Left lobe of liver (tissue), 2 donors: ENCODE measurements at regions not wholly inside any gene's neighbourhood (a gene's known extent, or its start where the extent isn't known, plus 50 kb on each side); places are given as distances from the start of the nearest gene placed in this dataset.
"Not testable (repeated sequence)": the region's sequence is repeated elsewhere in the genome, so short reads cannot be mapped to it uniquely, and the experiment has no call there.

Source experiments
- ATAC-seq: fragments of 200-7000 bp; cut with Tn5 transposase; one replicate; pipeline ENCODE4 v1.9.1; 2020; ENCODE audit warnings: mild to moderate bottlenecking, moderate library complexity
- DNase-seq: peaks from one replicate; pipeline ENCODE4 v3.0.0-alpha.2; 2020; ENCODE audit warnings: low spot score
- donor health status: DM: no; HTN: no; CAD: no; lungs with moderate emphysema.
- donor health status: DM: no; HTN: yes; CAD: no.

DNA sequence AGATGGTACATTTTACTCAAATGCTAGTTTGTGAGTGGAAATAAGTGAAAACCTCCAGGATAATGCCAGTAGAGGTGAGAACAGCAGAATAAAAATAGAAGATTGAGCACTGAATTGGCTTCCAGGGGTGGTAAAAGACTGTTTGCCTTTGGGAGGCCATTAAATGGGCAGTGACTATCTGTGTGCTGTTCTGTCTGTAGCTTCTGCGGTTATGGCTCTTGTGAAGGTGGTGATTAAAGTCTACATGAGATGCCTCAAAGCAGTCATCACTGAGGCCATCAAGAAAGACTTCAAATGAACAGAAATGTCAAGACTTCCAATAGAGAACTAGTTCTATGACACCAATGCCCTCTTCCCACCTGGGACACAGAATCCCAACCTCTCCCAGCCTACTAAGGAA, 108.8 kb downstream of the EFHB start:
- no peak for DNase-seq
- ATAC-seq, result no peak

DNA sequence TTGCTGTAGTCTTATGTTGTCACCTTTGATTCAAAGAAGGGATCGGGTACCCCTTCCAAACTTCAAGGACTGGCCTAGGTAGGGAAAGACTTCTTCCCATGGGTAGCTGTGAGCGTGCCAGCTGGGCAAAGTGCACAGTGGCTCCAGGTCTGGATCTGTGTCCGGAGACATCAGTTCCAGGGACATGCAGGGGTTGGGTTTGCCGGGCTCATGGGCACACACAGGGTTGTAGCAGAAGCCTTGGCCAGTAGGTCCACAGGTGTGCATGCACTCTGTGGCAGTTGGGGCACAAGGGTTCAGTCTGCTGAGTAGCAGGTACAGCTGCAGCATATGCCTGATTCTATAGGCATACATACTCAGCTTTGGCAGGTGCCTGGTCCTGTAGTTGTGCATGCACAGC, 111.2 kb downstream of the EFHB start:
- ATAC-seq (no peak), DNase-seq (no peak)

DNA sequence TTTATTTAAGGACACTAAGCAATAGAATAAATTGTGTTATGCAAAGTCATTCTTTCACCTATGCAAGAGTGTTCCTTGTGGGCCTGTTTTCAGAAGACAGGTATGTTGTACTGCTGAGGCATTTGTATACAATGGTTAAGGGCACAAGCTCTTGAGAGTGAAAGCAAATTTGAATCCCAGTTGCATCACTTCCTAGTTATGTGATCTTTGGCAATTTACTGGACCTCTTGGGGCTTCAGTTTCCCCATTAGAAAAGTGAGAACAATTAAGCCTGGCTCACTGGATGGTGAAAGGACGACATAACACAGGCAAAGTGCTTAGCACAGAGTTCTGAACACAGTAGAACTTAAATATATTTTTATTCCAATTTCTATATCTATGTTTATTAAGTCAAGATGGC, 117.4 kb downstream of the EFHB start:
- ATAC-seq (no peak), DNase-seq (no peak)

DNA sequence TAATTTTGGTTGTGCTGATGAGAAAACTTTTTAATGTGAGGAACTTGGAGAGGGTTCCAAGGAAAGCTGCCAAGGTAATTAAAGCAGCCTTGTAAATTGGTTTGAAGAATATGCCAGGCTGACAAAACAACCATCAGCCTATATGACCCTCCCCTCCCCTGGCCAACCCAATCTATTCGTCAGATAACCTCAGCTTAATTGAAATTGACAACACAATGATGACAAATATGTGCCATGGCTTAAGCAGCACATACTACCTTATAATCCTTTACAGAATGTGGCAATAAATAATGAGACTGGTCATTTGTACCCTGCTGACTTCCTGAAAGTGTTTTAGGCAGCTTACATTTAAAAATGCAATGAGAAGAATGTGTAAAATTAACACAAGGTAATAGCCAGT, 118.2 kb downstream of the EFHB start:
- no peak for DNase-seq
- ATAC-seq, result no peak

DNA sequence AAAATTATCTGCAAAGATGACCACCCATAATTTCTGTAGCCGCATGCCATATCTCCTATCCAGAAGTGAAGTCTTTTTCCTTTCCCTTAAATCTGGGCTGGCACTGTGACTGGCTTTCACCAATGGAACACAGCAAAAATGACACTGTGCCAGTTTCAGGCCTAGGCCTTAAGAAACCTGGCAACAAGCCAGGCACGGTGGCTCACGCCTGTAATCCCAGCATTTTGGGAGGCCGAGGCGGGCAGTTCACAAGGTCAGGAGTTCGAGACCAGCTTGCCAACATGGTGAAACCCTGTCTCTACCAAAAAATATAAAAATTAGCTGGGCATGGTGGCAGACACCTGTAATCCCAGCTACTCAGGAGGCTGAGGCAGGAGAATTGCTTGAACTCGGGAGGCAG, 120.3 kb downstream of the EFHB start:
- ATAC-seq, DNase-seq: not testable (repeated sequence)

DNA sequence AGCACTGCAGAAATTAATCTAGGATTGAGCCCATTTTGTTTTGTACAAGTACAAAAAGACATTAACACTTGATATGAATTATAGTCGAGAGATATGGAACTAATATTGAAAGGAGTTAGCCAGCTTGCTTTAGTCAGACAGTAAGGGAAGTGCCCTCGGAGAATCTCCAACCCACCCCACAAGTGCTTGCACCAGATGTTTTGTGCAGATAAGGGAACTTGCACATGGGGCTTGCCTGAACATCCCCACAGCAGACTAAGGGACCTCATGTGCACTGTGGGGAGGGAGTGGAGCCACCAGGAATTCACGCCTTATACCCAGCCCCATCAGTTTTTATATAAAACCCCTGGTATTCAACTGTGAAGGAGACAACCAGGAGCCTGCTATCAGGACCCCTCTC, 122.3 kb downstream of the EFHB start:
- DNase-seq (no peak), ATAC-seq (no peak)

DNA sequence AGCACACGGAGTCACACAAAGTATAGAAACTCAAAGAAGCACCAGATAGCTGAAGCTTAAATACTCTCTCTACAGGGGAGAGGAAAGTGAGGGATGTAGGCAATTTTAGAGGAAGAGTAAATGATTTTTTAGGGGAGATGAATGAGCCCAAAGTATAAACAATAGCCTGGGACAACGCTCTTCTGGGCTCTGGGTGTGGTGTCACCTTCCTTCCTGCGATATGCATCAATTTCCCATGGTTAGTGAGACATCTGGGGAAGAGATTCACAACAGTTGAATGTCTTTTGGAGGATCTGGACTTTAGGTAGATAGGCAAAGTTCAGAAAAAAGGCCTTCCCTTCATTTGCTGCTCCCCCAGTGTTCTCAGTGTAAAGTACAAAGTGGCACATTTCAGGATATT, 125.2 kb downstream of the EFHB start:
- no peak for ATAC-seq
- DNase-seq, result no peak

DNA sequence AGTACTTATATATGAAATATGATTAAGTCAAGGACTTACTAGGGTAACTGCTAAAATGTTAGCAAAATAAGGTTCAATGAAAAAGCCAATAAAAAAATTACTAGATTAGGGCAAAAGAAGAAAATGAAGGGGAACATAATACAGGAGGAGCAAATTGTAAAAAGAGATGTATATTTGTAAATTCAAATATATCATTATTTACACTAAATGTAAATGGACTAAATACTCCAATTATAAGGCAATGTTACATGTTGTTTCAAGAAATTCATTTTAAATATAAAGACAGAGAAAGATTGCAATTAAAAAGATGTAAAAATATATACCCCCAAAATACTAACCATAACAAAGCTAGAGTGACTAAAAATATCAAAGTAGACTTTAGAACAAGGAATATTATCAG, 134.1 kb downstream of the EFHB start:
- ATAC-seq (no peak), DNase-seq (no peak)

DNA sequence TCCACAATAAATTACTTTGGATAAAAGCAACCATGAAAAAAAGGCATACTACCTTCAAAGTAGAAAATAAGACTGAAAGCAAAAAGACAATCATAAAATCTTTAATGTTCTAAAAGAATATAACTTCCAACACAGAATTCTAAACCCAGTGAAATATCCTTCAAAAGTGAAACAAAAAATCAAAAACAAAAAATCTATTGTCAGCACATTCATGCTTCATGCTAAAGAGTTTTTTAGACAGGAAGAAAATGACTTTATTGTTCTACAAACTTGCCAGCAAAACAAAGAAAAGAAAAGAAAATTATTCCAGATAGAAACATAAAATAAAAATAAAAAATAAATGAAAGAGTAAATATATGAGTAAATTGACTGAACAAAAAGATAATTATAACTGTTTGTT, 134.9 kb downstream of the EFHB start:
- no peak for ATAC-seq

DNA sequence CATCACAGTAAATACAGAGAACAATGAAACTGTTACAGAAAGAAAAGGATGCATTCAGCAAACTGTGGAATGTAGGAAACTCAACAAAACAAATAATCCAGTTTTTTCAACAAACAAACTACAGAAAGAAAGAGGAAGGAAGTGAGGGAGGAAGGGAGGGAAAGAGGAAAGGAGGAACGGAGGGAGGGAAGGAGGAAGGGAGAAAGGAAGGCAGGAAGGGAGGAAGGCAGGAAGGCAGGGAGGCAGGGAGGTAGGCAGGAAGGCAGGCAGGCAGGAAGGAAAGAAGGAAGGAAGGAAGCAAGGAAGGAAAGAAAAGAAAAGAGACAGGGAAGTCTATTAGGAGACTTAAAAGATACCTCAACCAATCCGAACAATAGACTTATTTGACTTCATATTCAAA, 135.7 kb downstream of the EFHB start:
- no peak for DNase-seq
- no peak for ATAC-seq

More for the DNA sequence above, 134.9 kb downstream of the EFHB start:
- no peak for DNase-seq

DNA sequence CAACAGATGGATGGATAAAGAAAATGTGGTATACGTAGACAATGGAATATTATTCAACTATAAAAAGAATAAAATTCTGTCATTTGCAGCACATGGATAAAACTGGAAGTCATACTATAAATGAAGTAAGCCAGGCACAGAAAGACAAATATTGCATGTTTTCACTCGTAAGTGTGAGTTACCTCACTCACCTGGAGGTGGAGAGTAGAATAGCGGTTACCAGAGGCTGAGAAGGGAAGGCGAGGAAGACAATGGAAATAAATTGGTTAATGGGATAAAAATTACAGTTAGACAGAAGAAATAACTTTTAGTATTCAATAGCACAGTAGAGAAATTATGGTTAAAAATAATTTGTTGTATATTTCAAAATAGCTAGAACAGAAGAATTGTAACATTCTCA, 141.6 kb downstream of the EFHB start:
- no peak for DNase-seq
- ATAC-seq, result no peak

DNA sequence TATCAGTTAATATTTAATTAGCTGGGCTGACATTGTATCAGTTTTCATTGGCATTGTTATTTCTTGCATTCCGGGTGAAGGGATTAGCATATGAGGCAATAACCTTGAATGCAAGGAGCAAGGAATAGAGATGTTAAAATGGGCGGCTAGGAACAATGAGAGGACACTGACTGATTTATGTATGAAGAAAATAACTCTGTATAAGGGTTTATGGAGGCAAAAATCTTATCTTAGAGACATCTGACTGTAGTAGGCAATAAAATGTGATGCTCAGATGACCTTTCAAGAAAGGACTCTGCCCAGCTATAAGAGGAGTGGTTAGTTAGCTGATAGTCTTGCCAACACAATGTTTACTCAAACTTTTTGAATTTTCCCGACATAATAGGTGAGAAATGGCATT, 158.3 kb downstream of the EFHB start:
- DNase-seq, result no peak
- no peak for ATAC-seq

DNA sequence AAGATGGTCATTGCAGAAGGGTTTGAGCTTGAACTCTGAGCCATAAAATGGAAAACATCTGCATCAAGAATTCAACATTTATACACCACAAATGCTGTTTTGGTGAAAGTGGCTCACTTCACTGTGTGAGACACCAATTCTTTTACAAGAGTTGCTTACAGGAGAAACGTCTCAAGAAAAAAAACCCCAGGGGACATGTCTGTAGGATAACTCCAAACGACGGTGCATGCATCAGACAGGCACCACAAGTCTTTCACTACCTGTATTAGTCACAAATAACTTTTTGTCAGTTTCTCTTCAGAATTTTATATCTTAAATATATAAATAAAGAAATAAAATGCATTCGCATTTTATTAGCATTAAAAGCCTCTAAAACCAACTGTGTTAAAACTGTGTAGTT, 164.3 kb downstream of the EFHB start:
- no peak for ATAC-seq

DNA sequence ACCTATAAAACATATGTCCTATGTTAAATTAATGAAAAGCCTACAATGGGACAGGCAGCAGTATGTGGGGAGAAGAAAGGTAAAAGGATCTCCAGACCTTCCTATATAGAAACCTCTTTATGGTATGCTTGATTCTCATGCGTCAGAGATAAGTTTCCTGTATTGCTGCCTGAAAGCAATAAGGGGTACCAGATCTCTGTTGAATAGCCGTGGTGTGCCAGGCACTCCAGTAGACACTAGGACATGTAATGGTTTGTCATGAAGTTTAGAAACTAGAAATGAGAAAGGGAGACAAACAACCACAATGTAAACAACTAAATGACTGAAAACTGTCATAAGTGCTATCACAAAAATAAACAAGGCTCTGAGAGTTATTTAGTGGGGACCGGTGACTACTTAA, 168.1 kb downstream of the EFHB start:
- no peak for ATAC-seq
- no peak for DNase-seq

More for the DNA sequence above, 164.3 kb downstream of the EFHB start:
- DNase-seq, result no peak

DNA sequence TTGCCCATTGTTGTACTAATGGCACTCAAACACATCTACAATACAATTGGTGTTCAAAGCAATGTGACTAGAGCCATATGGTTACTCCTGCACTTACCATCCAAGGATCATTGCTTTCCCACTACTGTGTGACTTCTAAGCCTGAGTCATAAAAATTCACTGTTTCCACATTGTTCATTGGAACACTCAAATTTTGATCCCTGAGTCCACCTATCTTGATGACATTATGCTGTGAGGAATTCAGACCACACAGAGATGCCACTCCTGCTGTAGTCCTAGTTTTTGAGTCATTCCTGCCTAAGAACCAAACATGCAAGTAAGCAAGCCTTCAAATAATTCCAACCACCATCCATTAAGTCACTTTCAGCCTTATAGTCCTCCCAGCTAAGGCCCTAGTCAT, 176.2 kb downstream of the EFHB start:
- ATAC-seq (no peak), DNase-seq (no peak)

DNA sequence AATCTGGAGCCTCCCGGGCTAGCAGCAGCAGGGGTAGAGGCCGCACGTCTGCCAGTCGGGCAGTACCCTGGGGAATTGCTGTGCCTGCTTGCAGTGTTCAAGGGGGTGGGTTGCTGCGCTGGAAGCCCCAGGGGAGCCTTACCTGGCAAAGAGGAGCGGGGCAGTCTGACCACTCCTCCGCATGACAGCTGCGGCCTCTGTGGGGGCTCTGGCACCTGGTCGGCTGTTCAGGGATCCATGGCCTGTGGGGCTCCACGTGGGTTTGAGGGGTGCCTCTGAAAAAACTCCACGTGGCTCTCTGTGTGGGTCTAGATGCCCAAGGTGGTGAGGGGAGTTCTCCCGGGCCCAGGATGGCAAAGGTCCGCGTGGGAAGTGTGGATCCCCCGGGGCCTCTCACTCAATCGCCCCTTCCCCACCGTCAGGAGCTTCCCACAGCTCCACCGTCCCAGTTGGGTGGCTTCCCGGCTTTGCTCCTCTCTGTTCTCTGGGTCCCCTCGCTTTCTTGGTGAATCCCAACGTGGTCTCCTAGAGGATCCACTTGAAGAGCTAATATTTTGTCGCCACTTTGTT, 184.5 kb downstream of the EFHB start:
- no peak for DNase-seq
- ATAC-seq, result no peak

DNA sequence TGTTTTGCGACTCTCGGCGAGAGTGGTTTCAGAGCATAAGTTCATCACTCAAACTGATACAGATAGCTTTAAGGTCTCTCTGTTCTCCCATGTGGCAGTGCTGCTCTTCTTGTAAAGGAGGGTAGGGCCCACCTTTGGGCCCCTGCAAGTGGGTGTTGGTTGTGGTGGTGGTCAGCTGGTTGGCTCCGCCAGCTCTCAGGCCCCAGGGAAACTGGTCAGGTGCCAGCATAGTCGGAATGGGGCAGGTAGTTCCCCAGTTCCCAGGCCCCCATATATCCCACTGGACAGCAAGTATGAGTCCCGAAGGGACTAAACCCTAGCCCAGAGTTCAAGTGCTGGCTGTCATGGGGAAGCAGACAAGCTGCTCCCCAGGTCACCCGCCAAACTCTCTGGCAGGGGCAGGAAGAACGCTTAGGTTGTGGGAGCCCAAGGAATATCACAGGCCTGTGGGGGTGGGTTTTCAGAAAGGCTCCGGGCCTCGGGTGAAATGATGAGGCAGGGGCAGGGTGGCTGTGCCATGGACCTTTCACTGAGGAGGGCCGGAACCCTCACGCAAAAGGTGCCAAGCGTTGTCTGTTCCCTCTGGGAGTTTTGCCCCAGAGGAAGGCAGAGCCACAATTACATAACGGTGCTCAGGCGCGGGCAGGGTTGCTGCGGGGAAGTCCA, 185.1 kb downstream of the EFHB start:
- no peak for DNase-seq
- no peak for ATAC-seq

DNA sequence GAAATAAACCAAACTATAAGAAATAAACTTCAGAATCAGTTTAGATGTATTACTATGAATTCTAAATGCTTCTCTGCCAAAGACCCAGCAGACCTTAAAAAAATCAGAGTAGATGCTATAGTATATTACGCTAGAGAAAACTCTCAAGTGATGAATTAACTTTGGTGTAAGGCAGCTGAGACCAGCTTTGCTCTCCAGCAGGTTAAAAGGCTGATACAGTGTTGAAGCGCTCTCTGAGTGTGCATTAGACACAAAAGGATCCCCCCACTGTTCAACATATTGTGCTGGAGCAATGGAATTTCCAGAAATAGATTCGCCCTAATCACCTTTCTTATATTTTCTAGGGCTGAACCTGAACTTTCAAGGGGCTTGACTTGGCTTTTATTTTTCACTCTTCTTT, 190.0 kb downstream of the EFHB start:
- DNase-seq (no peak), ATAC-seq (no peak)

DNA sequence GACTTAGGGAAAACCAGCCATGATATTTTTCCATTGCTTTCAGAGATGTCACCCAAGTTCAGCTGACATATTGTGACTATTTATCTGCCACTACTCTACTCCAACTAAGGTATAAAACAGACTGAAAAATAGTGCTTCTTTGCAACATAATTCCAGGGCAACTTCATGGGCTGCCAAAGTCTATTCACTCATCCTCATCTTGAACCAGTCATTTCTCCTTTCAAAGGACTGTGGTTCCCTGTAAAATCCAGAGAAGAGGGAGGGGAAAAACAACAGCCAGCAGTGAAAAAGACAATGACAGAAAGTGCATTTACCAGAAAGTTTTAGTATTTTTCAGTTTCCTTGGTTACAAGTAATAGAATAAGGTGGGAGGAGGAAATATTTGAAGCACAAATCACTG, 191.1 kb downstream of the EFHB start:
- DNase-seq (no peak), ATAC-seq (no peak)

DNA sequence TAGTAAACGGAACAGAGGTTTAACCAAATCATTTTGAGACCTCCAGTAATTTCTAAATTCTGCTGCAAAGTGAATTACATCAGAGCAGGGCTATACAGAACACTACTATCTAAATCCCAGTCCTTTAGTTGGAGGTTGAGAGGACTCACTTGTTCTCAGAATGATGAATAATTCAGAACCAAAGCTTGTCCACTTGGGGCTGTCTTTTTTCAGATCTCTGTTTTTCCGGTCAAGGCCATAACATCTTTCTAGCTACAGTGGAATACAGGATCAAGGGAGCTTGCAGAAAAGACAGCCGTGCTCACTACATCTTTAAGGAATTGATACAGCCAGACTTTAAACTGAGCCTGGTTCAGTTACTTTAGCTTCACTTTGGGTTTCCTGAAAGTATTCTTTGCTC, 194.5 kb downstream of the EFHB start:
- DNase-seq (no peak), ATAC-seq (no peak)

DNA sequence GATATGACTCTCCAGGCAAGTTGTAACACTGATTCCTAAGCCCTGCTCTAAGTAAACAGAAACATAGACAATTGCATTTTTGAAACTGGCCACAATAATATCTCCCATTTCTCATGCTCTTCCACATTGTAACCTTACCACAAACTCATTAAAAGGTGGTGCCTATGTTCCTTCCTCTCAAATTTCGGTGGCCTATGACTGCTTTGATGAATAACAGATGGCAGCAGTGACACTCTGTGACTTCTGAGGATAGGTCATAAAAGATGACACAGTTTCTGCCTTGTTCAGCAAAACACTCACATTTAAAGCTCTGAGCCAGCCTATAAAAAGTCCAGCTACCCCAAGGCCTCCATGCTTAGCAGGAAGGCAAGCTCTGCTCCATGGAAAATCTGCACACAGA, 195.2 kb downstream of the EFHB start:
- ATAC-seq (no peak), DNase-seq (no peak)

DNA sequence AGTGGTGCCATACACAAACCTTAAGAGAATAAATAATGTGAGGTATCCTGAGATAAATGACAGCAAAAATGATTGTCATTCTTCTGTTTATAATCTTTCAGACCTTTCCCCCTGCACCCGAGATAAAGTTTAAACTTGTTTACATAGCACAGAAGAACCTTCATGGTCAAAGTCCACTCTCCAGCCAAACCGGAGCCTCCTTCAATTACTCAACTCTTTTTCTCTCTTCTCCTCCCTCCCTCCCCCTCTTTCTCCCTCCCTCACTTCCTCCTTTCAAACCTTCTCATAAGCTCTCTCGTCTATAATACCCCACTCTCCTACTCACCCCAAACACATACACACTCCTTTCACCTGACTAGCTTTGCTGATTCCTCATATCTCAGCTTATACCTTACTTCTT, 198.9 kb downstream of the EFHB start:
- no peak for DNase-seq
- no peak for ATAC-seq

DNA sequence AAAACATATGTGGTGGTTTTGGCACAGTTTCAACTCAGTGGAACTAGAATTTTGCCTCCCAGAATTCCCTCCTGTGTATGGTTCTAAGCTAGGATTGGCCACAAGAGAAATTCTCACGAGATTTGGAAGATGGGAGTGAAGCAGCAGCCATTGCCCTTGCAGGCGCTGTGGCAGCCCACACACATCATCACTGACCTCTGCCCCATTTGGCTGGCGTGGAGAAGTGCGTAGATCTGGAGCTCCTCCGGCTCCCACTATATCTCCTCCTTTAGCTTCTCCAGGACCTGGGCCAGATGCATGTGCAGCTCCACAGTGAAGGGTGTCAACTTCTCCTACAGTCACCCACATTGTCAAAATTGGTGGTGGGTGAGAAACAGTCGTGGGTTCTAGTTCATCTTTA, 199.6 kb downstream of the EFHB start:
- ATAC-seq, result no peak
- DNase-seq, result no peak
